Neutrophil (primary cell): ENCODE measurements at regions not wholly inside any gene's neighbourhood (a gene's known extent, or its start where the extent isn't known, plus 50 kb on each side); places are given as distances from the start of the nearest gene placed in this dataset.
"Not testable (repeated sequence)": the region's sequence is repeated elsewhere in the genome, so short reads cannot be mapped to it uniquely, and the experiment has no call there.

Experiments used
- H3K27ac ChIP-seq: fragments of 200-600 bp; sonication (generic); 2 replicates; pipeline ENCODE4 v1.5.1; 2016; ENCODE audit warnings: mild to moderate bottlenecking, moderate library complexity
- H3K27me3 ChIP-seq: fragments of 200-600 bp; sonication (generic); 2 replicates; pipeline ENCODE4 v1.6.0; 2016; ENCODE audit warnings: mild to moderate bottlenecking
- H3K36me3 ChIP-seq: fragments of 200-600 bp; sonication (generic); 2 replicates; pipeline ENCODE4 v1.5.1; 2017
- H3K4me1 ChIP-seq, 2 experiments: fragments of 200-600 bp in 1 of 2; sonication (generic) in 1 of 2; 1 replicate in 1 of 2; 2 replicates in 1 of 2; pipeline versions ENCODE4 v1.5.1 to v1.6.1; 2013 to 2016; ENCODE audit warnings: low read depth in 1 of 2, low read length in 1 of 2, mild to moderate bottlenecking in 1 of 2, moderate library complexity in 1 of 2; ENCODE audit not compliant: control insufficient read depth in 1 of 2, insufficient read depth in 1 of 2
- H3K4me3 ChIP-seq, 2 experiments: fragments of 200-600 bp in 1 of 2; sonication (generic) in 1 of 2; 1 replicate in 1 of 2; 2 replicates in 1 of 2; pipeline ENCODE4 v1.5.1; 2013 to 2016; ENCODE audit warnings: low read depth in 1 of 2, low read length in 1 of 2, mild to moderate bottlenecking in 1 of 2, moderate library complexity in 1 of 2
- H3K9me3 ChIP-seq: fragments of 200-600 bp; sonication (generic); 2 replicates; pipeline ENCODE4 v1.5.1; 2016
- TF ChIP-seq, protein P1 (sequence below): fragments of 200-600 bp; sonication (generic); IDR thresholded peaks from 2 replicates; pipeline ENCODE4 v1.5.1; 2016; ENCODE audit warnings: antibody characterized with exemption

DNA sequence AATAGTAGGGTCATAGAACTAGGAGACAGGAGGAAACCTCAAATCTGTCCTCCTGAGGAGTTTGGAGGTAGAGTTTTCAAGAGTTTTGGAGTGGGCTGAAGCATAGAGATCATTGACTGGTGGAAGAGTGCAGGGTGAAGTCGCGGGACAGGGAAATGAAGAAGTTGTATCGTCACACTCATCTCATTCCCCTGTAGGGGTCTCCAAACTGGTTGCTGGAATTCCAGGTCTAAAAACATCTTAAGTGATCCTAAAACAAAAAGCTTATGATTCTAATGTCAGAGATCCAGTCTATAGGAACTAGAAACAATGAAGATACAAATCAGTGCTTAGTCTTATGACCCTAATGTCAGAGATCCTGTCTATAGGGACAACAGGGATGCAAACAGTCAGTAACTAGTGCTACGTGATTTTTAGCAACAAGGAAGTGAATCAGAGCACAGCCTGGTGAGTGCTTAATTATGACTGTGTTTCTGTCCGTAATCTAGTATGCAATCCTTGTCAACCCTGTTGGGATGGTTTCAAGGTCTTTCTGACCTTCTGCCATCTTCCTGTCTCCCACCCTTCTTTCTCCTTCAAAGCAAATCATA lies 139.4 kb downstream of the SKIDA1 start:
- Histone ChIP-seq H3K27ac (no peak overlapping the region), H3K27me3 (no peaks in the 10 kb centered on the region), H3K4me1 (no peaks in the 10 kb centered on the region), H3K9me3 (no peaks in the 10 kb centered on the region), H3K4me3 (no peak overlapping the region), H3K36me3 (no peaks in the 10 kb centered on the region)
- TF ChIP-seq, protein P1, sequence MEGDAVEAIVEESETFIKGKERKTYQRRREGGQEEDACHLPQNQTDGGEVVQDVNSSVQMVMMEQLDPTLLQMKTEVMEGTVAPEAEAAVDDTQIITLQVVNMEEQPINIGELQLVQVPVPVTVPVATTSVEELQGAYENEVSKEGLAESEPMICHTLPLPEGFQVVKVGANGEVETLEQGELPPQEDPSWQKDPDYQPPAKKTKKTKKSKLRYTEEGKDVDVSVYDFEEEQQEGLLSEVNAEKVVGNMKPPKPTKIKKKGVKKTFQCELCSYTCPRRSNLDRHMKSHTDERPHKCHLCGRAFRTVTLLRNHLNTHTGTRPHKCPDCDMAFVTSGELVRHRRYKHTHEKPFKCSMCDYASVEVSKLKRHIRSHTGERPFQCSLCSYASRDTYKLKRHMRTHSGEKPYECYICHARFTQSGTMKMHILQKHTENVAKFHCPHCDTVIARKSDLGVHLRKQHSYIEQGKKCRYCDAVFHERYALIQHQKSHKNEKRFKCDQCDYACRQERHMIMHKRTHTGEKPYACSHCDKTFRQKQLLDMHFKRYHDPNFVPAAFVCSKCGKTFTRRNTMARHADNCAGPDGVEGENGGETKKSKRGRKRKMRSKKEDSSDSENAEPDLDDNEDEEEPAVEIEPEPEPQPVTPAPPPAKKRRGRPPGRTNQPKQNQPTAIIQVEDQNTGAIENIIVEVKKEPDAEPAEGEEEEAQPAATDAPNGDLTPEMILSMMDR = no peak

DNA sequence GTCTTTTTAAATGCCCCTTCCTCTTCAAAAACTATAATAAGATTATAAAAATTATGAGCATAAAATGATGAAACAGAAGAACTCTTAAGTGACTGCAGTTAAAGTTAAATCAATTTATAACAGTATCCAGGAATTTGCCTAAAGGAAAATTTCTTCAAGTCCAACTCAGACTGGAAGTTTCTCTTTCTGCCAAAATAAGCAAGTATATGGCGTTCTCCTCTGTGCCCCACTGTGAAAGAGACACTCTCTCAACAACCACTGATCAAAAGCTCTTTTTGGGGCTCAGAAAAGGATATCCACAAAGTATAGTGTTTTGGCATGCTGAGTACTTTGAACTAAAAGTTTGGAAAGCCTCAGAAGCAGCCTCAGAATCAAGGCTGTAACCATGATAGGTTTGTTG lies 139.9 kb downstream of the SKIDA1 start:
- Histone ChIP-seq H3K9me3 (no peaks in the 10 kb centered on the region), H3K4me3 (no peak overlapping the region), H3K27me3 (no peaks in the 10 kb centered on the region), H3K36me3 (no peaks in the 10 kb centered on the region), H3K4me1 (no peaks in the 10 kb centered on the region), H3K27ac (no peak overlapping the region)
- TF ChIP-seq, protein P1 = no peak

DNA sequence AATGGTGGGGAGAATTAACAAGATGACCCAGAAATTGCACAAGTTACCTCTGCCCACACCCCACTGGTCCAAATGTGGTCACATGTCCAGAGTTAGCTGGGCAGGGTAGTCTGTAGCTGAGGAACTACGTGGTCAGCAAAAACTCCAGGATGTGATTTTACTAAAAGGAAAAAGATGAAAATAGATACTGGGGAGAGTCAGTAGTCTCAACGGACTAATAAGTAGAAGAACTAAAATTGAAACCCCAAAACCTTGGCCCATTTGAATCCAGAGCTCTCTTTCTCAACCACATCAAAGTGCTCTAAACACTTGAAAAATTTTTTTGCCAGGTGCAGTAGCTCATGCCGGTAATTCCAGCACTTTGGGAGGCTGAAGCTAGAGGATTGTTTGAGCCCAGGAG lies 146.3 kb downstream of the SKIDA1 start:
- Histone ChIP-seq H3K4me1 (no peaks in the 10 kb centered on the region), H3K27me3 (no peaks in the 10 kb centered on the region), H3K4me3 (no peak overlapping the region), H3K36me3 (no peaks in the 10 kb centered on the region), H3K27ac (no peak overlapping the region), H3K9me3 (no peaks in the 10 kb centered on the region)
- TF ChIP-seq, protein P1 = no peak

DNA sequence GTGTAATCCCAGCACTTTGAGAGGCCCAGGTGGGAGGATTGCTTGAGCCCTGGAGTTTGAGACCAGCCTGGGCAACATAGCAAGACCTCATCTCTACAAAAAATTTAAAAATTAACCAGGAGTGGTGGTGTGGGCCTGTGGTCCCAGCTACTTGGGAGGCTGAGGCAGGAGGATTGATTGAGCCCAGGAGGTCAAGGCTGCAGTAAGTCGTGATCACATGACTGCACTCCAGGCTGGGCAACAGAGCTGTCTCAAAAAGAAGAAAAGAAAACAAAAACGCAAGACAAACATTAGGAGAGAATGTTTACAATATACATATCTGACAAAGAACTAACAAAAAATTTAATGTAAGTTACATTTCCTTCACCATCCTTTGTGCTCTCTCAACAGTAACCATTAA lies 150.2 kb downstream of the SKIDA1 start:
- not testable (repeated sequence) for H3K4me3 ChIP-seq, H3K9me3 ChIP-seq, H3K36me3 ChIP-seq, H3K4me1 ChIP-seq, H3K27me3 ChIP-seq, H3K27ac ChIP-seq

DNA sequence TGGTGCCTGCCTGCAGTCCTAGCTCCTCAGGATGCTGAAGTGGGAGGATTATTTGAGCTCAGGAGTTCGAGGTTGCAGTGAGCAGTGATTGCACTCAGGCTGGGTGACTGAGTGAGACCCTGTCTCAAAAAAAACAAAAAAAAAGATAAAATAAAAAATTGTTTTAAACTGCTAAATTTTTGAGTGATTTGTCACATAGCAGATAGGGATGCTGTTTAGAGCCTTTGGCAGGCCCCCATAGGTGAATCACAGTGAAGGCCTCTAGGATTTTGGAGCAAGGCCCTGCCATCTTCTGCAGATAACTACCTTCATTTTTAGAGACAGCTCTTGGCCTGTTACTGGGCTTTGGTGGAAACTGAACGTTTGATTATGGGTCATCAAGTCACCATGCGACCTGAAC lies 151.6 kb downstream of the SKIDA1 start:
- not testable (repeated sequence) for H3K27me3 ChIP-seq, H3K36me3 ChIP-seq, H3K9me3 ChIP-seq, H3K27ac ChIP-seq, H3K4me3 ChIP-seq, H3K4me1 ChIP-seq

DNA sequence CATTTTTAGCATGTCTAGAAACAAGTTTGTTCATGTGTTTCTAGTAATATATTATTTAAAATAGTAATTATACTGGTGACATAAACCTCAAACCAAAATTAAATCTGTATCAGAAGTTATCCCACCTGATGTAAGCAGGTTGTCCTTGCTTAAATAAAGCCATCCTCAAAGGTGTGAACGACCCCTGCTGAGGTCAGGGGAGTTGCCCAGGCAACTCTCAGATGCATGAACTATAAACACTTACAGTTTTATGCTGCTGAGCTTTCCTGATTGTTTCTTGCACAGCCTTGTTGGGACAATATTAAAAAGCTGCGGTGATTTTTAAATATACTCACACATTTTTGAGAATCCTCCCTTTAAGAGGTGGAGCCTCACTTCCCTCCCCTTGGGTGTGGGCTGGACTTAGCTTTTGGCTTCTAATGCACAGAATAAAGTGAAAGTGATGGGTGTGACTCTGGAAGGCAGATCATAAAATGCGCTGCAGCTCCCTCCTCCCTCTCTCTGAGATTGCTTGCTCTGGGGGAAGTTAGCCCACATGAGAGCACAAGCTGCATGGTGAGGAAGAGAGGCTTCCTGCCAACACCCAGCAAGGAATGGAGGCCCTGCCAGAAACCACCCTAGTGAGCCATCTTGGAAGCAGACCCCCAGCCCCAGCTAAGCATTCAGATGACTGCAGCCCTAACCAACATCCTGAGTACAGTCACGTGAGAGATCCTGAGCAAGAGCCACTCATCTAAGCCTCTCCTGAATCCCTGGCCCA lies 152.7 kb downstream of the SKIDA1 start:
- H3K36me3 ChIP-seq = no peaks in the 10 kb centered on the region
- H3K4me1 ChIP-seq = no peaks in the 10 kb centered on the region
- H3K4me3 ChIP-seq = no peak overlapping the region
- H3K9me3 ChIP-seq = no peaks in the 10 kb centered on the region
- H3K27me3 ChIP-seq = no peaks in the 10 kb centered on the region
- H3K27ac ChIP-seq = no peak overlapping the region
- TF ChIP-seq, protein P1 = no peak
